HG03280 (cell line): ENCODE measurements at regions not wholly inside any gene's neighbourhood (a gene's known extent, or its start where the extent isn't known, plus 50 kb on each side); places are given as distances from the start of the nearest gene placed in this dataset.

Experiments used
- ATAC-seq: cut with Tn5 transposase; IDR thresholded peaks from one replicate; pipeline ENCODE4 v1.9.1; 2021; ENCODE audit warnings: mild to moderate bottlenecking, moderate library complexity; ENCODE audit not compliant: unreplicated experiment

DNA sequence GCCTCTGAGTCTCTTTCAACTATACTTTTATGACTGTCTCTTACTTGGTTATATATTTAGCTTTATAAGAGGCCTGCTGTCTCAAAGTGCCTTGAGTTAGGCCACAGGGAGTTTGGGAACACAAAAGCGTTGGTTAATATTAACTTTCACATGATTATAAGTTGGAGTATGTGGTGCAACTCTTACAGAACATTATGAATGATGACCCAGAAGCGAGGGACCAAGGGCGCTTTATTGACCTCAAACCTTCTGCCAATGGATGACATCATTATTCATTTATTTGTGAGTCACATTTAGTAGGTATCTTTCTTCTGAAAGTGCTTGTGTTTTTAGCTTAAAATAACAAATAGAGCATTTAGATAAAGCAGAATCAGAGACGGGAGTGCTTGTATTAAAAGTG, 298.0 kb upstream of the ZC3H12C start:
- ATAC-seq: no peak

DNA sequence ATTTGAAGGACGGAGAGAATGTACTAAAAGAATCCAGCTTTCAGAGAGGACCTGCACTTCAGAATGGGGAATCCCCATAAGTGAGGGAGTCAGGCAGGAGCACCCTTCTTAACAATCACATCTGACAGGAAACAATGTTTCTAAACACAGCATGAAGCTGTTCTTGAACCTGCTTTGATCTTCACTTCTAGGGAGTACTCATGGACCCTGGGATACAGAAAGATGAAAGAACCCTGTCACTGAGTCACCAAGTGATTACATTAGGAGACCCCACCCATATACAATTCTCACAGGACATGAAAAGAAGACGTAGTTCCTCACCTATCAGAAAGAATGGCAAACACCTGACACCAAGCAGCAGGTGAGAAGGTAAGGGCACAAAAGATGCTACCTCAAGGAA, 296.9 kb upstream of the ZC3H12C start:
- no peak for ATAC-seq

DNA sequence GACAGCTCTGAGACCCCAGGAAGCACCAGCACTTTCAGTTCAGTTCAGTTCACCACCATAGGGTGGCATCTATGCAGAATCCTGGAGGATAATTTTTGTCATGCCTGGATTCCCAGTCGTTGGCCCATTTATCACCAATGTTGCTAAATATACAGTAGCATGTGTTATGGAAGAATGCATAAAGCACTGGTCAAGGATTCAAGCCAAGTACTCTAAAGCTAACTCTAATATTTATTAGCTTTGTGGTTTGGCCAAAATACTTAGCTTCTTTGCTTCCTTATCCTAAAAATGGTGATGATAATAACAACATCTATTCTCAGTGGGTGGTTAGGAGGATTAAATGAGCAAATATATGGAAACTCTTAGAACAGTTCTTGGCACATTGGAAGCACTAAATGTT, 294.7 kb upstream of the ZC3H12C start:
- ATAC-seq: no peak

DNA sequence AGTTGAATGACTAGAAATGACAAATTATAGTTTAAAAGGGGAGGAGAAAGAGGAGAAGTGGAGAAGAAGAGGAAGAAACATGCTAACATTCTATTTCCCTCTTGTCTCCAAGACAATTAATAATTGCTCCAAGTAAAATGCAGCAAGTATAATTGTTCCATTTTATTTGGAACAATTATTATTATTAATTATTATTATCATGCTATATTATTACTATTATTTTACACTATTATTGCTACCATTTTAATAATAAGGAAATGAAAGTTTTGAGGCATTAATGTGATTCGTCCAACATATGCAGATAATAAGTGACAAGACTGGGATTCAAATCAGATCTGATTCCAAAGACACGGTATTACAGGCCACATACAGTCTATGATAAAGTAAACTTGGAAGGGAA, 293.6 kb upstream of the ZC3H12C start:
- ATAC-seq: no peak

DNA sequence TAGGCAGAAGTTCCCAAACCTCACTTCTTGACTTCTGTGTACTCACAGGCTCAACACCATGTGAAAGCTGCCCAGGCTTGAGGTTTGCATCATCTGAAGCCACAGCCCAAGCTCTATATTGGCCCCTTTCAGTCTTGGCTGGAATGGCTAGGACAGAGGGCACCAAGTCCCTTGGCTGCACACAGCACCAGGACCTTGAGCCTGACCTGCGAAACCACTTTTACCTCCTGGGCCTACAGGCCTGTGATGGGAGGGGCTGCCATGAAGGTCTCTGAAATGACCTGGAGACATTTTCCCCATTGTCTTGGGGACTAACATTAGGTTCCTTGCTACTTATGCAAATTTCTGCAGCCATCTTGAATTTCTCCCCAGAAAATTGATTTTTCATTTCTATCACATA, 288.3 kb upstream of the ZC3H12C start:
- ATAC-seq: no peak

DNA sequence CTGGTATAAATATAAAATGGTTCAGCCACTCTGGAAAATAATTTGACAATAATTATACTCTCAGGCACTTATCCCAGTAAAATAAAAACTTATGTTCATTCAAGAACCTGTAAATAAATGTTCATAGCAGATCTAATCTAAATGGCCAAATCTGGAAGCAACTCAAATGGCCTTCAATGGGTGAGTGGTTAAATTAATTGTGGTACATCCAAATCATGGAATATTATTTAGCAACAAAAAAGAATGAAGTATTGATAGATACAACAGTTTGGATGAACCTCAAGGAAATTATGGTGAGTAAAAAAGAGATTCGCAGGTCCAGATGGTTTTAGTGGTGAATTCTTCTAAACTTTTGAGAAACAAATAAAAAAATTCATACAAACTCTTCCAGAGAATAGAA, 287.0 kb upstream of the ZC3H12C start:
- no peak for ATAC-seq

DNA sequence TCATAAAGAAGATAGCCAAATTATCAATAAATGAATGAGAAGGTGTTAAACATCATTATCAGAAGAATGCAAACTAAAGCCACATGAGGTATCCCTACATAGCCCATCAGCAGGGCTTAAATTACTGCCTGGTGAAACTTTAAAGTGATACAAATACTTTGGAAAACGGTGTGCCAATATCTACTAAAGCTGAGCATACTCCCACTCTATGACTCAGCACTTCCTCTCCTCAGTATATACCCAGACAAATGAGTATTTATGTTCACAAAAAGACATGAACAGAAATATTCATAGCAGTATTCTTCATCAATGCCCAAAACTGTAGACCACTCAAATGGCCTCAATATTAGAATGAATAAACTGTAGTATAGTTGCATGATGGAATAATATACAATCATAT, 284.6 kb upstream of the ZC3H12C start:
- no peak for ATAC-seq

DNA sequence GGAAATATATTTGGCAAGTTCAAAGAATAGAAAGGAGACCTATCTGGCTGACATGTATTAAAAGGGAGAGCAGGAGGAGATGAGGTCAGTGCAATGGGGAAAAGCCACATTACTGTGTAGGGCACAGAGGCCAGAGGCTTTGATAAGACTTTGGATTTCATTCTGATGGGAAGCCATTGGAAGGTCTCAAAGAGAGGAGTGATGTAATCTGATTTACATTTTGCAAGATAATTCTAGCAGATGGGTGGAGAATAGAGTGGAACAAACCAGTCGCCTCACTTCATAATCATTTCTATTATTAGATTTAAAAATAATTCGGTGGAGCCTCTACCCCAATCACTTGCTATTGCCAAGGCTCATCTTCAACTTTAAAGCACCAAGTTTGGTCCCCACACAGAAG, 278.4 kb upstream of the ZC3H12C start:
- no peak for ATAC-seq

DNA sequence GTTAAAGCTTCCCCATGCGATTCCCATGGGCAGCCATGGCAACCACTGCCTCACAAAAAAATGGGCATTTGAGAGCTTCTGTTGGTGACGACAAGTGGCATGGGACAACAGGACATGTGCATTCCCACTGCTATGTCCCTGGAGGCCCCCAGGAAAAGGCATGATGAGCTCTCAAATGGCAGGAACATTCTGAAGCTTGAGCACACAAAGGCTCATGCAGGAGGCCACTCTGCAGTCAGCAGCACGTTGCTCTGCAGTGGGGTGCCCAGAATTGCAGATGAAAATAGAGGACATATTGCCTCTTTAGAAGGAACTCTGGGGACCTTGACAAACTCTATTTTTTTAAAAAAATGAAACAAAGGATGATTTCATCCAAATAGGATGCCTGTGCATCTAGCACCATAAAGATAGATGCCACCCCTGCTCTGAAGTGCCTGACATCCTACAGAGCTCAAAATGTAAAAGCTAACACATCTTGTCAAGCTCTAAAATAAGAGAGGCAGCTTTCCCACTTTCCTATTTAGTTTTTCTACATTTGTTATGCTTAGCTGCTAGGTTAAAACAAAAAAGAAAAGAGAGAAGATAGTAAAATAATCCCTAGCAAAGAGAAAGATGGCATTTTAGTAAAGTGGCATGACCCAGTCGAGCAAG, 277.6 kb upstream of the ZC3H12C start:
- no peak for ATAC-seq

DNA sequence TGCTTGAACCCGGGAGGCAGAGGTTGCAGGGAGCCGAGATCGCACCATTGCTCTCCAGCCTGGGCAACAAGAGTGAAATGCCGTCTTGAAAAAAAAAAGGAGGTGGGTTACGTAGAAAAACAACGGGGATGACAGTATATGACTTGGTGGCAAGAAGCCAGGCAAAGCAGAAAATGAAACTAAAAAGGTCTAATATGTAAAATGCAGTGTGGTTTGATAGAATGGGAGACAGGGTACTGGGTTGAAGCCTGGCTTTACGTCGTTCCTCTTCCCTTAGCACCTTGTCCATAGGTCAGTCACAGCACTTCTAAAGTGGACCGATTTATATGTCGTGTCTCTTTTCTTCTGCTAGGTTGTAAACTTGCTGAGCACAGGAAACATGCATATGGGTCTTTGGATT, 274.9 kb upstream of the ZC3H12C start:
- ATAC-seq: no peak

DNA sequence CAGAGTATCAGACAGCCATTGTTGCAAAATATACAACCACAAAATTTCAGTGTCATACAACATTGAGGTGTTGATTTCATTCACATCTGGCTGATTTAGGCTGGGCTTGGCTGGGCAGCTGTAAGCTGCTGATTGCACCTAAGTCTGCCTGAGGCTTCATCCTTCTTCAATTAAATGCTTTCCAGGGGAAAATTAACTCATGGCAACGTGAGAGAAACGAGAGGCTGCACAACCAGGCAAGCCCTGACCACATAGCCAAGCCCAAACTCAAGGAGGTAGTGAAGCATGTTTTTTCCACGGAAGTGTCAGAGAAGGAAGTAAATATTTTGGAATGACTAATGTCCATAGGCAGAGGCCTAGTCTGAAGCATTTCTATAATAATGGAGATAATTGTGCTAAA, 273.8 kb upstream of the ZC3H12C start:
- ATAC-seq: no peak

DNA sequence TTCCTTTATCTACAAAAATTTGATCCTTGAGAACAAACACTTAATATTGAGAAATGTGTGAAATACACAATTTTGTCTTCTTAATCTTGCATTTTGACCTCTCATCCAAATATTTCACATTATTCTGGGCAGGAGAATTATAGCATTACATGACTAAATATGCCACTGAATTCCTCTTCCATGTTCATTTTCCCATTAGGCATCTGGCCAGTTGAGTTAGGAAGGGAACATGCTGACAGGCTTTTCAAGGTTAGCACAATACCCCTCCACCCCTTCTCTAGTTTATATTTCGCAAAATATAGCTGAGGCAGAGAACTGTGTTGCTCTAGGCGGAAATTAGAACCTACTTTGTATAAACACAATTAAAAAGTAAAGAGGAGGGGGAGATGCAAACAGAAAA, 271.7 kb upstream of the ZC3H12C start:
- ATAC-seq: no peak

DNA sequence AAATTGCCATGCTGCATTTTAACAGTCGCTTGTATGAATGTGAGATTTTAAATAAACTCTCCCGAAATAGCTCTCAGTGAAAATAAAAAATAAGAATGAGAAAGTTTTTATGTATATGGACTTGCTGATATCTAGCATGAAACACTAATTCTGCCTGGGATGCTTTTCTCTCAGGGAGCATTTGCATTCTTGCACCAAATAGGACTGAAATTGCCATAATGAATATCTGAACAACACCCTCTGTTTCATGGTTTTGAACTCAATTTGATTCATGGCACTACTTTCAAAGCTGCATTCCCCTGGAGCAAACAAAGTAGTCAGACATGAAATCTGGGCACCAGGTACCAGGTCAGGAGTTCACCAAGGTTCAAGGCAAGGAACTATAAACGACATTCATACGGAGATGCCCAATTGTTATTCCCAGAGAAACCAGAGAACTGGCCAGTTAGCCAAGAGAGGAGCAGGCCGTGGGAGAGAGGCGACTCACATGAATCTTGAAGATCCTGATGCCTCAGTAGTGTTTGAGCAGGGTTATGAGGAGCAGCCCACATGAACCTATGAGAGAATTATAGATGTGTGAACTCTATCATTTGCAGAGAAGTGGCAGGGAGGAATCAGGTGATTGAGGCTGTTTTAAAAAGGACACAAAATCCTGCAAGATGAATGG, 270.6 kb upstream of the ZC3H12C start:
- ATAC-seq: no peak

DNA sequence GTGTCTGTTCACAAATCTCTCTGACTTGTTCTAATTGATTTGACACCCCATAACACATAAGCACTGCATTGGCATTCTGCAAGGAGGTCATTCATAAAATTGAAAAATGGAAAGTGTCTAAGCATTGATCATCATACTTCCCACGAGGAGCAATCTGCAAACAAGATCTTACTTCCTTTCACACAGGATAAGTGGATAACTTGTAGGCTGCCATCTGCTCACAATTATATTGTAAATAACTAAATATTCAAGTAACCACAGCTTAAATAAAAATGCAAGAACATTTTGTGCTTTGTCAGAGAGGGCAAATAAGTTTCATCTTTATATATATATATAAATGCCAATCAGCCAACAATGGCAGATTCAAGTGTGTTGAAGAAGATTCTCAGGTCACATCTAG, 264.8 kb upstream of the ZC3H12C start:
- no peak for ATAC-seq

DNA sequence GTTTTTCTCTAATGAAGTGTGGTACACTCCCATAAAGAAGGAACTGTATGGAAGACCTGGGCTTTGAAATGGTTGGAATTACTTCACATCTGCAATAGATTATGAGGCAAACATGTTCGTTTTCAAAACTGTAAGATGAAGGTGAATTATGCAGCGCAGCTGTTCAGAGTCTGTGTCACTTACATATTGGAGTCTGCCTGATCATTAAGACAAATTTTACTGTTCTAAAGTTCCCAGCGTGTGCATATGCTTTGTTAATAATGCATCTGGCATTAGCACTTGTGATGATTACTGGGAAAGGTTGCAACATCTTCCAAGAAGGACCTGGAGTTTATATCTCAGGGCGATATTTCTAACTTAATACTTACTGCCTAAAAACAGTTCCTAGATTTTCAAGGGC, 255.2 kb upstream of the ZC3H12C start:
- ATAC-seq: no peak

DNA sequence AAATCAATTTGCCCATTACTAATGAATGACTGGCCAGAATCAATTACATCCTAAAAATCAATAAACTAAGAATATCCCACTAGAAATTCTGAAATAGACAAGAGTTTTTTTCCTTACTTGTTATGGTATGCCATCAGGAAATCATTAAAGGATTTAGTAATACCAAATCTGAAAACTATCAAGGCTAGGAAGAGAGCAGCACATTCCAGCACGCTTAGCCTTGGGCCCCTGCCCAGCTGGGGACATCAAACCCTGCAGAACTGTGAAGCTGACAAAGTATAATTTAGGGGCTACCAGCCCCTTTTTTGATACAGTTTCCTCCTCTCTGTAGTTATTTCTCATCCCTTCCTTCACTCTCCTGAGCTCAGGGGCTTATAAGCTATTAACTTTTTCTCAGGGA, 247.8 kb upstream of the ZC3H12C start:
- no peak for ATAC-seq

DNA sequence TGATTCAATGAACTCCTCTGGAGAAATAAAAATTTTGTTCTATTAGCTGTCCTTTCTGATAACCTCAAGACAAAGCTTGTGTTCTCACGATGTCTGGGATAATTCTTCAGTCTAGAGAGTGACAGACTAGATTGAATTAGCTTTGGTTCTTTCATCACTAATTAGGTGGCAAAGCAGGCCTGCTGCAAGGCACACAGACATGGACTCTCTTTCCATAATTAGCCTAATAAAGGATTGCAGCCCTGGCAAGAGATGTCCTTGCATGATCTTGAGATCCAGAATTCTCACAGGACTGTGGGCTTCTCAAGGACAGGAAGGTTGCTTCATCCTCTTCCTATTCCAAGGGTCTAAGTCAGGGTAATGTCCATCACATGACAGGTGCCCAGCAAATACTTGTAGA, 245.6 kb upstream of the ZC3H12C start:
- ATAC-seq: no peak

DNA sequence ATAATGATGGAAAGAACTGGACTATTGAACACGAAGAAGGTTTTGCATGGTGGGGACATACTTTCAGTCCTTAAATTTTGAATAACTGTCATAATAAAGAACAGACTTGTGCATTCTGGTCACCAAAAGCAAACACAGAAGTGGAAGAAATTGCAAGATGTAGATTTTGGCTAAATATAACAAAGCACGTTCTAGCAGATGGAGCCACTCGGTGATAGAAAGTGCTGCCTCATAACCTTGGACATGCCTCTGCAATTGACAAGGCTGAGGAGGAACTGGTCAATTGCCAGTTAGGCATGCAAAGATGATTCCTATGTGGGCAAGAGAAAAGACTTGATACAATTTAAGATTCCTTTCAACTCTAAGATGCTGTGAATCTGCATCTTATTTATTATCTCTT, 244.1 kb upstream of the ZC3H12C start:
- no peak for ATAC-seq

DNA sequence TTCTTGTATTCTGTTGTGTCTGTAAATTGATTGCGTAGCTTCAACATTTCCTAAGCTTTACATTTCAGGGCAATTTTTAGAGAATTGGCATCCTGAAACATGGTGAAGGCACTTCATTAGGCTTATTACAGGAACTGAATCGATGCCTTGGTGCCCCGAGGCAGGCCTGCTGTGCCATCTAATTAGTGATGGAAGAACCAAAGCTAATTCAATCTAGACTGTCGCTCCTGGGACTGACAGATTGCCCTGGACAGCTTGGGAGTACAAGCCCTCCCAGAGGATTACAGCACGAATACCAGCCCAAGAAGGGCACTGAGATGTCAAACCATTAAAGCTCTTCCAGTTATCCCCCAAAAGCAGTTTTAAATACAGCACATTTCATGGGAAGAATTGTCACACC, 243.2 kb upstream of the ZC3H12C start:
- no peak for ATAC-seq

DNA sequence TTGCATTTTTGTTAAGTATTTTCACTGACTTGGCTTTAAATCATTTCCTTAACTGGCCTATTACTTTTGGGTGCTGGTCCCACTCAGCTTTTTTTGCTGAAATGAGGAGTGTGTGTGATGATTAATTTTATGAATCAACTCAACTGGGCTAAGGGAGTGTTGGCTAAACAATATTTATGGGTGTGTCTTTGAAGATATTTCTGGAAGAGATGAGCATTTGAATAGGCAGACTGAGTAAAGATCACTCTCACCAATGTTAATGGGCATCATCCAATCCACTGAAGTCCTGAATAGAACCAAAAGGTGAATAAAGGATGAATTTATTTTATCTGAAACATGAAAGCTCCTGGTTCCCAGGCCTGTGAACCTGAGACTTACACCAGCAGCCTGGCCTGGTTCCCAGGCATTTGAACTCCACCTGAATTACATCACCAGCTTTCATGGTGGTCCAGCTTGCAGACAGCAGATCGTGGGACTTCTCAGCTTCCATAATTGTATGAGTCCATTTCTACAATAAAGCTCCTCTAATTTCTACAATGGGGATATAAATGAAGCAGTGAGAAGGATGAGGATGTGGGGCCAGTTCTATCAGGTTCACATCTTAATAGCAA, 241.3 kb upstream of the ZC3H12C start:
- no peak for ATAC-seq

DNA sequence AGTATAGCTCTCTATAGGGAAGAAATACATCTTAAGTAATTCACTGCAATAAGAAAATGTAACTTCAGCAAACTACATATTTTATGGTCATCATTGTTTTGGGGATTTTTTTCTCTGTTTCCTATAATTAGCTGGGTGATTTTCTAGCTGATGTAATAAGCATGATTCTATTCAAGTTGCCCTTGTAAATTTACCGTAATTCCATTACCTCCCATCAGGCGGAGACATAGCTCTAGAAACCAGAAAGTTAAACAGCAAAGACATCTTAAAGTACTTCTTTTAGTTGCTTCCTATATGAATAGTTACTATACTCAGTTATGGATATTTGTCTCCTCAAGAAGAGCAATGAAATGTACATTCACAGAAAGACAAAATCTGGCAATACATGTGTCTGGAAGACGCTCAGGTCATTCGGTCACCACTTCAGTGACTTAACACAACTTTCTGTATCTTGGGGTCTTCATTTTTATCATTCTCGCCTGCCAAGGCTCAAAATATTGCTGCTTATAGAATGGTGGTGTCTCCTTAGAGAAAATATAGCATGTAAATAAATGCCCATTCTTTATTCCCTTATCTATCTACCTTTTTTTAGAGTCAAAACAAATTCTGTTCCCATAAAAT, 239.9 kb upstream of the ZC3H12C start:
- peak; percentile 63 for ATAC-seq

DNA sequence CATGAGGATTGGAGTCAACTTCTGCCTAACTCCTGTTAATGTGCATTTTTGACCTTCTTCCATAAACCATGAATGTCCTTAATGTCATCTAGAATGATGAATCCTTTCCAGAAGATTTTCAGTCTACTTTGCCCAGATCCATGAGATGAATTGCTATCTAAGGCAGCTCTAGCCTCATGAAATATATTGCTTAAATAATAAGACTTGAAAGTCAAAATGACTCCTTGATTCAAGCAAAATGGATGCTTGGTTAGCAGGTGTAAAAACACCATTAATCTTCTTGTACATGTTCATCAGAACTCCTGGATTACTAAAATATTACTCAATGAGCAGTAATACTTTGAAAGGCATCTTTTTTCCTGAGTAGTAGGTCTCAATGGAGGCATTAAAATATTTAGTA, 238.5 kb upstream of the ZC3H12C start:
- no peak for ATAC-seq
